Endodermal cell (in vitro differentiated cells): ENCODE measurements at regions not wholly inside any gene's neighbourhood (a gene's known extent, or its start where the extent isn't known, plus 50 kb on each side); places are given as distances from the start of the nearest gene placed in this dataset.

Source experiments
- DNase-seq: peaks from one replicate; pipeline ENCODE4 v3.0.0-alpha.2; 2017
- H3K27ac ChIP-seq: 2 replicates; pipeline ENCODE4 v1.5.1; 2013; ENCODE audit warnings: mild to moderate bottlenecking, low read depth, low read length, moderate library complexity
- H3K27me3 ChIP-seq: 2 replicates; pipeline ENCODE4 v1.6.1; 2013; ENCODE audit warnings: mild to moderate bottlenecking, low read length, moderate library complexity; ENCODE audit not compliant: insufficient read depth, control insufficient read depth, poor library complexity, severe bottlenecking
- H3K36me3 ChIP-seq: 2 replicates; pipeline ENCODE4 v1.7.0; 2013; ENCODE audit warnings: mild to moderate bottlenecking, low read length, moderate library complexity; ENCODE audit not compliant: control insufficient read depth, insufficient read depth
- H3K4me1 ChIP-seq: one replicate; pipeline ENCODE4 v1.7.0; 2013; ENCODE audit warnings: low read length; ENCODE audit not compliant: control insufficient read depth, insufficient read depth
- H3K4me3 ChIP-seq: 2 replicates; pipeline ENCODE4 v1.5.1; 2013; ENCODE audit warnings: mild to moderate bottlenecking, low read length, moderate library complexity
- H3K9ac ChIP-seq: 2 replicates; pipeline ENCODE4 v1.6.1; 2013; ENCODE audit warnings: mild to moderate bottlenecking, low read length, moderate library complexity; ENCODE audit not compliant: poor library complexity, severe bottlenecking; ENCODE audit errors: extremely low read depth
- H3K9me3 ChIP-seq: 2 replicates; pipeline ENCODE4 v1.6.1; 2013; ENCODE audit warnings: mild to moderate bottlenecking, low read length, moderate library complexity; ENCODE audit not compliant: control insufficient read depth
- H3K27ac Mint-ChIP-seq: 2 replicates; pipeline ENCODE4 v1.8.0; 2020; ENCODE audit warnings: mixed read lengths
- H3K27me3 Mint-ChIP-seq: 2 replicates; pipeline ENCODE4 v1.8.0; 2021; ENCODE audit warnings: mild to moderate bottlenecking, mixed read lengths; ENCODE audit not compliant: insufficient read depth
- H3K36me3 Mint-ChIP-seq: 2 replicates; pipeline ENCODE4 v1.8.0; 2020; ENCODE audit warnings: low read depth, mixed read lengths
- H3K4me1 Mint-ChIP-seq: 2 replicates; pipeline ENCODE4 v1.8.0; 2020; ENCODE audit warnings: mixed read lengths
- H3K4me3 Mint-ChIP-seq: 2 replicates; pipeline ENCODE4 v1.8.0; 2020; ENCODE audit warnings: mild to moderate bottlenecking, moderate library complexity, mixed read lengths
- H3K9me3 Mint-ChIP-seq: 2 replicates; pipeline ENCODE4 v1.8.0; 2020; ENCODE audit warnings: mild to moderate bottlenecking, mixed read lengths
- WGBS, 2 experiments: methylation state at CpG; one replicate each; pipeline versions ENCODE4 v1.1.5 to v1.1.7; 2013; ENCODE audit warnings: missing lambda C conversion rate in 2 of 2, mixed read lengths in 1 of 2; ENCODE audit not compliant: insufficient coverage in 1 of 2, insufficient read length in 1 of 2; 5-methylcytosine and 5-hydroxymethylcytosine counted together
- TF ChIP-seq, protein P1 (sequence below): fragments of 200-600 bp; sonication (generic); conservative IDR thresholded peaks from 2 replicates; pipeline ENCODE4 v1.5.0; 2021; ENCODE audit warnings: antibody characterized with exemption, mild to moderate bottlenecking

- peaks cover 5% of the 10 kb centered on the region for H3K9me3 Mint-ChIP-seq
- H3K4me1 Mint-ChIP-seq: no peaks in the 10 kb centered on the region
- Histone ChIP-seq H3K36me3 (no peaks in the 10 kb centered on the region), H3K9ac (no peak overlapping the region), H3K9me3 (peaks cover 3% of the 10 kb centered on the region), H3K4me1 (no peaks in the 10 kb centered on the region), H3K27me3 (no peaks in the 10 kb centered on the region), H3K27ac (no peak overlapping the region), H3K4me3 (no peak overlapping the region)
- no peak overlapping the region for H3K4me3 Mint-ChIP-seq
- H3K27ac Mint-ChIP-seq: no peak overlapping the region
- TF ChIP-seq, protein P1, sequence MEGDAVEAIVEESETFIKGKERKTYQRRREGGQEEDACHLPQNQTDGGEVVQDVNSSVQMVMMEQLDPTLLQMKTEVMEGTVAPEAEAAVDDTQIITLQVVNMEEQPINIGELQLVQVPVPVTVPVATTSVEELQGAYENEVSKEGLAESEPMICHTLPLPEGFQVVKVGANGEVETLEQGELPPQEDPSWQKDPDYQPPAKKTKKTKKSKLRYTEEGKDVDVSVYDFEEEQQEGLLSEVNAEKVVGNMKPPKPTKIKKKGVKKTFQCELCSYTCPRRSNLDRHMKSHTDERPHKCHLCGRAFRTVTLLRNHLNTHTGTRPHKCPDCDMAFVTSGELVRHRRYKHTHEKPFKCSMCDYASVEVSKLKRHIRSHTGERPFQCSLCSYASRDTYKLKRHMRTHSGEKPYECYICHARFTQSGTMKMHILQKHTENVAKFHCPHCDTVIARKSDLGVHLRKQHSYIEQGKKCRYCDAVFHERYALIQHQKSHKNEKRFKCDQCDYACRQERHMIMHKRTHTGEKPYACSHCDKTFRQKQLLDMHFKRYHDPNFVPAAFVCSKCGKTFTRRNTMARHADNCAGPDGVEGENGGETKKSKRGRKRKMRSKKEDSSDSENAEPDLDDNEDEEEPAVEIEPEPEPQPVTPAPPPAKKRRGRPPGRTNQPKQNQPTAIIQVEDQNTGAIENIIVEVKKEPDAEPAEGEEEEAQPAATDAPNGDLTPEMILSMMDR: no peak
- H3K36me3 Mint-ChIP-seq: no peaks in the 10 kb centered on the region
- H3K27me3 Mint-ChIP-seq: no peaks in the 10 kb centered on the region
- 91 to 100% methylated on average over 1 of the region's 1 CpG for WGBS, 2 experiments
- DNase-seq: peak; percentile 55
Measured at GRCh38 chr12:91804533-91804932, 341.1 kb downstream of the BTG1 start.

DNA sequence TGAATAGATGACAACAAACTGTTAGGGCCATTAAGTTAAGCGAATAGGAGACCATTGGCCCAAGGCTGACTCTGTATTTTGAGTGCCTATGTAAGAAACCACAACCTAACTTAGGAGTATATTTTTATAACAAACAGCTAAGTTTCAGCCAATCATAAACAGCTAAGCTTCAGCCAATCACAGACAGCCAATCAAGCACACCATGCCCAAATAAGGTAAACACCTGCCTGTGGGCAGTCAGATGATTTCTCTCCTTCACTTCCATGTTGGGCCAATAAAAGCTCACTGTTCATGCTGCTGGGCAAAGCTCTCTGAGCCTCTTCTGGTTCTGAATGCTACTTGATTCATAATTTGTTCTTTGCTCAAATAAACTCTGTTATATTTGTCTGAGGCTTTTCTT lies 344.6 kb downstream of the BTG1 start:
- no peak overlapping the region for H3K27ac Mint-ChIP-seq
- H3K4me3 Mint-ChIP-seq: no peak overlapping the region
- H3K27me3 ChIP-seq: no peaks in the 10 kb centered on the region
- peaks cover 5% of the 10 kb centered on the region for H3K9me3 Mint-ChIP-seq
- TF ChIP-seq, protein P1: no peak
- 89% methylated on average over 1 of the region's 1 CpG; no CpG with 5 or more reads in 1 of the 2 experiments for WGBS, 2 experiments
- no peak overlapping the region for H3K9ac ChIP-seq
- no peak overlapping the region for H3K27ac ChIP-seq
- H3K36me3 ChIP-seq: no peaks in the 10 kb centered on the region
- no peak for DNase-seq
- no peaks in the 10 kb centered on the region for H3K36me3 Mint-ChIP-seq
- no peaks in the 10 kb centered on the region for H3K27me3 Mint-ChIP-seq
- H3K4me1 Mint-ChIP-seq: no peaks in the 10 kb centered on the region
- H3K4me1 ChIP-seq: no peaks in the 10 kb centered on the region
- H3K9me3 ChIP-seq: peaks cover 3% of the 10 kb centered on the region
- H3K4me3 ChIP-seq: no peak overlapping the region

GRCh38 chr12:91793676-91794075 lies 352.0 kb downstream of the BTG1 start:
- no peaks in the 10 kb centered on the region for H3K9me3 ChIP-seq
- H3K36me3 ChIP-seq: no peaks in the 10 kb centered on the region
- Mint-ChIP-seq H3K27me3 (no peaks in the 10 kb centered on the region), H3K36me3 (no peaks in the 10 kb centered on the region), H3K4me1 (no peaks in the 10 kb centered on the region), H3K4me3 (no peak overlapping the region), H3K27ac (no peak overlapping the region), H3K9me3 (no peaks in the 10 kb centered on the region)
- H3K4me3 ChIP-seq: no peak overlapping the region
- no peak overlapping the region for H3K9ac ChIP-seq
- H3K4me1 ChIP-seq: no peaks in the 10 kb centered on the region
- TF ChIP-seq, protein P1: no peak
- no peak overlapping the region for H3K27ac ChIP-seq
- DNase-seq: no peak
- no peaks in the 10 kb centered on the region for H3K27me3 ChIP-seq
- 91 to 100% methylated on average over 1 to 2 of the region's 2 CpGs for WGBS, 2 experiments
